H1 (cell line): ENCODE measurements at regions not wholly inside any gene's neighbourhood (a gene's known extent, or its start where the extent isn't known, plus 50 kb on each side); places are given as distances from the start of the nearest gene placed in this dataset.

ENCODE experiments used
- ATF3 ChIP-seq: IDR thresholded peaks from 2 replicates; pipeline ENCODE4 v1.6.1; 2011; ENCODE audit warnings: low read depth, mild to moderate bottlenecking, low read length; ENCODE audit not compliant: insufficient read depth
- BACH1 ChIP-seq: IDR thresholded peaks from 2 replicates; pipeline ENCODE4 v1.6.1; 2012; ENCODE audit warnings: low read length, improper control_type of control experiment
- CEBPB ChIP-seq: IDR thresholded peaks from 2 replicates; pipeline ENCODE4 v1.6.1; 2012; ENCODE audit warnings: low read depth, low read length
- CHD2 ChIP-seq: IDR thresholded peaks from 2 replicates; pipeline ENCODE4 v1.6.1; 2012; ENCODE audit warnings: low read length, improper control_type of control experiment
- CHD7 ChIP-seq: fragments of 300-600 bp; sonication (generic); IDR thresholded peaks from 2 replicates; pipeline ENCODE4 v1.7.1; 2012; ENCODE audit warnings: low read length, moderate library complexity, mild to moderate bottlenecking, inconsistent platforms; ENCODE audit not compliant: insufficient replicate concordance
- CTCF ChIP-seq, 3 experiments: IDR thresholded peaks; 1 replicate in 2 of 3; 2 replicates in 1 of 3; pipeline versions ENCODE4 v1.5.1 to v1.6.1; 2011; ENCODE audit warnings: low read length in 3 of 3, mild to moderate bottlenecking in 3 of 3, inconsistent platforms in 2 of 3, low read depth in 1 of 3, moderate library complexity in 1 of 3; ENCODE audit not compliant: insufficient read depth in 1 of 3; ENCODE audit errors: control extremely low read depth in 1 of 3
- EGR1 ChIP-seq: IDR thresholded peaks from 2 replicates; pipeline ENCODE4 v1.6.1; 2011; ENCODE audit warnings: low read depth, low read length, borderline replicate concordance
- MAX ChIP-seq: IDR thresholded peaks from 2 replicates; pipeline ENCODE4 v1.6.1; 2012; ENCODE audit warnings: inconsistent platforms
- POLR2A ChIP-seq, 2 experiments: IDR thresholded peaks; 1 replicate in 1 of 2; 2 replicates in 1 of 2; pipeline ENCODE4 v1.6.1; 2011; ENCODE audit warnings: low read depth in 2 of 2, low read length in 2 of 2, mild to moderate bottlenecking in 2 of 2; ENCODE audit errors: control extremely low read depth in 1 of 2
- USF2 ChIP-seq: IDR thresholded peaks from 2 replicates; pipeline ENCODE4 v1.6.1; 2011; ENCODE audit warnings: low read length, improper control_type of control experiment

GRCh38 chr2:45289997-45290709 lies 280.9 kb upstream of the SIX2 start:
- TF ChIP-seq CTCF (IDR thresholded peaks at IDR 0.05; ENCODE audit: control extremely low read depth in 1 of 3, insufficient read depth in 1 of 3, low read depth in 1 of 3, low read length in 3 of 3), result no peak
- no peak for TF ChIP-seq CHD2
- no peak for TF ChIP-seq ATF3
- no peak for TF ChIP-seq MAX
- TF ChIP-seq USF2, result no peak
- TF ChIP-seq CEBPB, result no peak
- no peak for TF ChIP-seq POLR2A (IDR thresholded peaks at IDR 0.05; ENCODE audit: control extremely low read depth in 1 of 2, low read depth in 2 of 2, low read length in 2 of 2)
- TF ChIP-seq CHD7, result no peak
- TF ChIP-seq BACH1, result no peak
- no peak for TF ChIP-seq EGR1
